IMR-90 (cell line): ENCODE measurements at regions not wholly inside any gene's neighbourhood (a gene's known extent, or its start where the extent isn't known, plus 50 kb on each side); places are given as distances from the start of the nearest gene placed in this dataset.
"Not testable (repeated sequence)": the region's sequence is repeated elsewhere in the genome, so short reads cannot be mapped to it uniquely, and the experiment has no call there.

Source experiments
- ATAC-seq: fragments of 200-7000 bp; cut with Tn5 transposase; 2 replicates; pipeline ENCODE4 v1.9.1; 2020; ENCODE audit warnings: low read depth, mild to moderate bottlenecking, moderate library complexity
- BruUV-seq: library from RNA; stranded (reverse); fragments of 400-500 nt; replicated peaks from 2 replicates; lab custom pipeline; 2021; lab: Mats Ljungman, UMichigan
- CTCF ChIA-PET: fragments of 300-600 bp; formaldehyde crosslinking; extraction: SDS; loops from one replicate; lab custom pipeline; 2021; ENCODE audit warnings: antibody characterized with exemption; lab: Yijun Ruan, JAX
- POLR2A ChIA-PET: fragments of 300-600 bp; sonication (Branson Sonifier 250); formaldehyde crosslinking; loops from one replicate; lab custom pipeline; 2022; ENCODE audit warnings: antibody characterized with exemption; ENCODE audit not compliant: unreplicated experiment; lab: Charles Lee
- DNase-seq: peaks from one replicate; pipeline ENCODE4 v3.0.0; 2013
- H2AFZ ChIP-seq: replicated peaks from 2 replicates; pipeline ENCODE3; 2013; ENCODE audit warnings: low read length, mild to moderate bottlenecking; ENCODE audit not compliant: poor library complexity
- H2AK5ac ChIP-seq: 2 replicates; pipeline ENCODE4 v1.6.1; 2013; ENCODE audit warnings: low read depth, low read length, inconsistent platforms
- H2AK9ac ChIP-seq: replicated peaks from 2 replicates; pipeline ENCODE3; 2013; ENCODE audit warnings: mild to moderate bottlenecking, low read depth, low read length, moderate library complexity; ENCODE audit not compliant: poor library complexity
- H2BK120ac ChIP-seq: 2 replicates; pipeline ENCODE4 v1.6.1; 2013; ENCODE audit warnings: low read depth, low read length, inconsistent platforms
- H2BK15ac ChIP-seq: 3 replicates; pipeline ENCODE4 v1.6.1; 2013; ENCODE audit warnings: low read depth, low read length, inconsistent platforms
- H2BK20ac ChIP-seq: 2 replicates; pipeline ENCODE4 v1.6.1; 2013; ENCODE audit warnings: low read depth, mild to moderate bottlenecking, inconsistent platforms, low read length, moderate library complexity
- H2BK5ac ChIP-seq: 2 replicates; pipeline ENCODE4 v1.6.1; 2013; ENCODE audit warnings: mild to moderate bottlenecking, low read depth, low read length, inconsistent platforms; ENCODE audit not compliant: poor library complexity, severe bottlenecking
- H3K14ac ChIP-seq: replicated peaks from 2 replicates; pipeline ENCODE4 v1.6.1; 2013; ENCODE audit warnings: low read depth, low read length, inconsistent platforms
- H3K18ac ChIP-seq: 2 replicates; pipeline ENCODE4 v1.6.1; 2013; ENCODE audit warnings: low read depth, low read length, control low read depth
- H3K23ac ChIP-seq: 2 replicates; pipeline ENCODE4 v1.6.1; 2013; ENCODE audit warnings: low read depth, low read length, inconsistent platforms
- H3K27ac ChIP-seq: 2 replicates; pipeline ENCODE4 v1.5.1; 2013; ENCODE audit warnings: mild to moderate bottlenecking, control low read depth, low read length; ENCODE audit not compliant: insufficient read depth
- H3K27me3 ChIP-seq: 2 replicates; pipeline ENCODE4 v1.6.1; 2013; ENCODE audit warnings: low read length; ENCODE audit not compliant: control insufficient read depth, insufficient read depth
- H3K36me3 ChIP-seq: 2 replicates; pipeline ENCODE4 v1.6.1; 2013; ENCODE audit warnings: low read length, mixed read lengths; ENCODE audit not compliant: control insufficient read depth, insufficient read depth
- H3K4ac ChIP-seq: 2 replicates; pipeline ENCODE4 v1.6.1; 2013; ENCODE audit warnings: low read depth, low read length, inconsistent platforms
- H3K4me1 ChIP-seq: 2 replicates; pipeline ENCODE4 v1.6.1; 2013; ENCODE audit warnings: low read length, mixed read lengths; ENCODE audit not compliant: control insufficient read depth, insufficient read depth
- H3K4me2 ChIP-seq: 2 replicates; pipeline ENCODE4 v1.6.1; 2013; ENCODE audit warnings: low read depth, mild to moderate bottlenecking, control low read depth, low read length, moderate library complexity
- H3K4me3 ChIP-seq: 2 replicates; pipeline ENCODE4 v1.5.1; 2013; ENCODE audit warnings: low read depth, mild to moderate bottlenecking, control low read depth, low read length, moderate library complexity; ENCODE audit not compliant: insufficient read depth
- H3K56ac ChIP-seq: 2 replicates; pipeline ENCODE4 v1.6.1; 2013; ENCODE audit warnings: low read length, inconsistent platforms; ENCODE audit not compliant: insufficient read depth; ENCODE audit errors: extremely low read depth
- H3K79me1 ChIP-seq, 2 experiments: 2 replicates each; pipeline ENCODE4 v1.6.1; 2013; ENCODE audit warnings: low read length in 2 of 2, inconsistent platforms in 1 of 2, low read depth in 1 of 2
- H3K9ac ChIP-seq: 2 replicates; pipeline ENCODE4 v1.6.1; 2013; ENCODE audit warnings: low read depth, low read length, control low read depth
- H3K9me1 ChIP-seq: 2 replicates; pipeline ENCODE4 v1.6.1; 2013; ENCODE audit warnings: low read length, inconsistent platforms; ENCODE audit not compliant: insufficient read depth
- H3K9me3 ChIP-seq: 2 replicates; pipeline ENCODE4 v1.6.1; 2013; ENCODE audit warnings: low read length; ENCODE audit not compliant: control insufficient read depth, insufficient read depth
- H4K20me1 ChIP-seq: 2 replicates; pipeline ENCODE4 v1.6.1; 2013; ENCODE audit warnings: low read length, inconsistent platforms; ENCODE audit not compliant: insufficient read depth
- H4K5ac ChIP-seq: 2 replicates; pipeline ENCODE4 v1.6.1; 2013; ENCODE audit warnings: mild to moderate bottlenecking, low read depth, low read length, control low read depth
- H4K8ac ChIP-seq, 2 experiments: 2 replicates each; pipeline ENCODE4 v1.6.1; 2013; ENCODE audit warnings: low read depth in 2 of 2, low read length in 2 of 2, control low read depth in 1 of 2, inconsistent platforms in 1 of 2
- H4K91ac ChIP-seq: 2 replicates; pipeline ENCODE4 v1.6.1; 2013; ENCODE audit warnings: low read depth, low read length, inconsistent platforms; ENCODE audit not compliant: insufficient read depth
- CEBPB ChIP-seq: IDR thresholded peaks from 2 replicates; pipeline ENCODE4 v1.6.1; 2012; ENCODE audit warnings: low read depth, low read length, improper control_type of control experiment
- CHD1 ChIP-seq: IDR thresholded peaks from 2 replicates; pipeline ENCODE4 v1.6.1; 2012; ENCODE audit warnings: low read depth, low read length, improper control_type of control experiment
- RAD21 ChIP-seq: IDR thresholded peaks from 2 replicates; pipeline ENCODE4 v1.6.1; 2012; ENCODE audit warnings: low read length, improper control_type of control experiment
- WGBS, 2 experiments: methylation state at CpG; one replicate each; pipeline versions ENCODE4 v1.1.5 to v1.1.7; 2013; ENCODE audit warnings: missing lambda C conversion rate in 2 of 2; ENCODE audit not compliant: insufficient read length in 1 of 2; ENCODE audit errors: extremely low coverage in 2 of 2; 5-methylcytosine and 5-hydroxymethylcytosine counted together
- dilution Hi-C: fragments of 300-500 bp; cut with HindIII; formaldehyde crosslinking; loops from one replicate; pipeline ENCODE4 v1.14.3; 2018; ENCODE audit warnings: low sequenced_read_pairs; ENCODE audit not compliant: unreplicated experiment
- in situ Hi-C: fragments of 300-500 bp; cut with MboI; formaldehyde crosslinking; loops from 3 replicates; pipeline ENCODE4 v1.14.3; 2019; ENCODE audit warnings: low sequenced_read_pairs, inconsistent platforms, mixed read lengths
- intact Hi-C: fragments of 100-400 bp; cut with micrococcal nuclease; formaldehyde crosslinking; loops from 2 replicates; pipeline ENCODE4 v1.10.0; 2022

DNA sequence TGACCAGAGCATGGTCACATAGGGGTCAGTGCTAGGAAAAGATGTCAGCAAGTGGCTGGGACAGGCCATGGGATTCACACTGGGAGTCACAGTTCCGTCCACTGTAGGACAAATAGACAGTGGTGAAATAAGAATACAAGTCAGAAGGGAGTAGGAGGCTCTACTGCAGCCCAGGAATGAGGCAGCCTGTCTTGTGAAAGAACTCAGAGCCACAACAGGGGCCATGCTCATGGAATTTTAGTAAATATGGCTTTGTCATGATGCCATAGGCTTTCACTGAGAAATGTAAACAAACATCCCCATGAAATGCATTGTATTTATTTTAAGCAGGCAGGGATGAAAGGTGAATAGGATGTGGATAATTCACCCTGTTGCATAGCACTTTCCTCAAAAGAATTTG, 504.3 kb downstream of the SOX11 start:
- Histone ChIP-seq H3K79me1 (no peaks in the 10 kb centered on the region), H3K4ac (no peak overlapping the region), H3K9me1 (no peaks in the 10 kb centered on the region), H3K27me3 (no peaks in the 10 kb centered on the region), H2BK15ac (no peak overlapping the region), H4K20me1 (no peaks in the 10 kb centered on the region), H3K4me3 (no peak overlapping the region), H4K5ac (no peak overlapping the region), H3K36me3 (no peaks in the 10 kb centered on the region), H2BK120ac (no peak overlapping the region), H4K8ac (no peak overlapping the region), H2AFZ (no peak overlapping the region), H2BK5ac (no peak overlapping the region), H2BK20ac (no peak overlapping the region), H3K56ac (no peak overlapping the region), H3K9me3 (peaks cover 1% of the 10 kb centered on the region; the same call in 1 of the 2 replicates), H3K14ac (0 out of 2 replicates have a peak overlapping the region, but pooled peaks have one; percentile 4), H4K91ac (no peak overlapping the region), H3K9ac (no peak overlapping the region), H3K23ac (no peak overlapping the region), H3K4me2 (no peak overlapping the region), H3K27ac (no peak overlapping the region), H2AK9ac (no peak overlapping the region), H2AK5ac (no peak overlapping the region), H3K18ac (no peak overlapping the region), H3K4me1 (peaks cover 2% of the 10 kb centered on the region; the same call in 1 of the 2 replicates)
- TF ChIP-seq CHD1 (no peak), CEBPB (no peak), RAD21 (no peak)
- BruUV-seq, result no TSS peak
- in situ Hi-C loops, result no loop called here
- dilution Hi-C loops, result no loop called here
- WGBS, 2 experiments, result 57% methylated on average over 1 of the region's 1 CpG; no CpG with 5 or more reads in 1 of the 2 experiments
- ChIA-PET POLR2A (no interaction called here), CTCF (interaction anchor here (0.6 kb wide), 1 partner anchor 555 kb away, joined by 3 read pairs; no protein-coding TSS in a partner anchor)
- intact Hi-C loops, result no loop called here
- no peak for DNase-seq
- ATAC-seq, result no peak

- H3K18ac ChIP-seq, H2AK9ac ChIP-seq, BruUV-seq, CTCF ChIA-PET, dilution Hi-C loops, in situ Hi-C loops, POLR2A ChIA-PET, intact Hi-C loops, H3K27ac ChIP-seq, H3K27me3 ChIP-seq, H2BK120ac ChIP-seq, H3K79me1 ChIP-seq, H3K4me2 ChIP-seq, H3K23ac ChIP-seq, H3K14ac ChIP-seq, H4K20me1 ChIP-seq, H2BK5ac ChIP-seq, H3K56ac ChIP-seq, H3K9ac ChIP-seq, H2BK15ac ChIP-seq, ATAC-seq, H2AFZ ChIP-seq, H3K4me1 ChIP-seq, H4K5ac ChIP-seq, DNase-seq, H3K36me3 ChIP-seq, H4K8ac ChIP-seq, H3K4me3 ChIP-seq, H3K9me1 ChIP-seq, H3K9me3 ChIP-seq, H2AK5ac ChIP-seq, H3K4ac ChIP-seq, H4K91ac ChIP-seq, H2BK20ac ChIP-seq: not testable (repeated sequence)
- no CpG with 5 or more reads among the region's 6 CpGs for WGBS, 2 experiments
Observed at GRCh38 chr2:6198370-6198919, 506.3 kb downstream of the SOX11 start.
